Activated CD8-positive, alpha-beta T cell treated with anti-CD3 and anti-CD28 coated beads for 36 hours (primary cell): ENCODE measurements at regions not wholly inside any gene's neighbourhood (a gene's known extent, or its start where the extent isn't known, plus 50 kb on each side); places are given as distances from the start of the nearest gene placed in this dataset.

Source experiments
- ATAC-seq: fragments of 200-7000 bp; cut with Tn5 transposase; one replicate; pipeline ENCODE4 v1.10.0; 2021; ENCODE audit warnings: mild to moderate bottlenecking, moderate library complexity
- CTCF ChIA-PET: fragments of 350-600 bp; sonication (Branson Sonifier 250); formaldehyde crosslinking; loops from one replicate; lab custom pipeline; 2021; ENCODE audit warnings: antibody characterized with exemption; lab: Charles Lee
- POLR2A ChIA-PET: fragments of 350-600 bp; sonication (Branson Sonifier 250); formaldehyde crosslinking; loops from one replicate; lab custom pipeline; 2021; ENCODE audit warnings: antibody characterized with exemption; lab: Charles Lee
- DNase-seq: peaks from one replicate; pipeline ENCODE4 v3.0.0-alpha.2; 2020
- H3K27ac Mint-ChIP-seq: one replicate; pipeline ENCODE4 v1.8.0; 2021; ENCODE audit warnings: mild to moderate bottlenecking, mixed read lengths
- H3K27me3 Mint-ChIP-seq: one replicate; pipeline ENCODE4 v1.8.0; 2021; ENCODE audit warnings: mixed read lengths
- H3K36me3 Mint-ChIP-seq: one replicate; pipeline ENCODE4 v1.8.0; 2021; ENCODE audit warnings: low read depth, mixed read lengths
- H3K4me1 Mint-ChIP-seq: one replicate; pipeline ENCODE4 v1.8.0; 2021; ENCODE audit warnings: low read depth, mixed read lengths
- H3K4me3 Mint-ChIP-seq: one replicate; pipeline ENCODE4 v1.8.0; 2021; ENCODE audit warnings: mild to moderate bottlenecking, moderate library complexity, mixed read lengths
- H3K9me3 Mint-ChIP-seq: one replicate; pipeline ENCODE4 v1.8.0; 2021; ENCODE audit warnings: mixed read lengths
- CTCF ChIP-seq: fragments of 200-600 bp; IDR thresholded peaks from one replicate; pipeline ENCODE4 v1.8.0; 2022; ENCODE audit warnings: antibody characterized with exemption, mild to moderate bottlenecking
- intact Hi-C: fragments of 100-400 bp; cut with micrococcal nuclease; formaldehyde crosslinking; loops from one replicate; pipeline ENCODE4 v1.10.0; 2022

DNA sequence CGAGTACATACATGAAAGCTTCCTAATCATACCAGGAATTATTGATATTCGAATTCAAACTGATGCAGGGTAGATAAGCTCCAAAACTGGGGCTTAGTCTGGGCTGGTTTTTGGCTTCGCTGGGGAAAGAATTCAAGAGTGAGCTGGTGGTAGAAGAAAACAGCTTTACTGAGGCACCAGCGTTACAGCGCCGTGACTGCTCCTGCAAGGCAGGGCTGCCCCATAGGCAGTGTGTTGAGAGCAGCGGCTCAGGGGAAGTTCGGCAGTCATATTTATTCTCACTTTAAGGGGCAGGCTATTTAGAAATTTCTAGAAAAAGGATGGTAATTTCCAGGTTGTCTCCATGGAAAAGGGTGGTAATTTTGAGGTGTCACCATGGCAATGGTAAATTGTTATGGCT lies 292.6 kb upstream of the TCF4 start:
- H3K4me3 Mint-ChIP-seq: no peak overlapping the region

GRCh38 chr18:55879331-55879730 lies 291.3 kb upstream of the TCF4 start:
- peaks cover 2% of the 10 kb centered on the region for H3K4me1 Mint-ChIP-seq
- POLR2A ChIA-PET: no interaction called here
- ATAC-seq (no peak), DNase-seq (no peak)
- intact Hi-C loops: no loop called here
- H3K27ac Mint-ChIP-seq: no peak overlapping the region
- no peak overlapping the region for H3K4me3 Mint-ChIP-seq
- H3K36me3 Mint-ChIP-seq: no peaks in the 10 kb centered on the region
- H3K9me3 Mint-ChIP-seq: no peaks in the 10 kb centered on the region
- no peak for TF ChIP-seq CTCF
- CTCF ChIA-PET: no interaction called here
- H3K27me3 Mint-ChIP-seq: no peaks in the 10 kb centered on the region

More for the DNA sequence above, 292.6 kb upstream of the TCF4 start:
- Mint-ChIP-seq H3K27ac (no peak overlapping the region), H3K36me3 (no peaks in the 10 kb centered on the region), H3K27me3 (no peaks in the 10 kb centered on the region), H3K9me3 (no peaks in the 10 kb centered on the region), H3K4me1 (peaks cover 2% of the 10 kb centered on the region)
- TF ChIP-seq CTCF: no peak
- intact Hi-C loops: no loop called here
- no peak for DNase-seq
- CTCF ChIA-PET: no interaction called here
- ATAC-seq: no peak
- POLR2A ChIA-PET: no interaction called here

GRCh38 chr18:55878224-55878623 lies 290.2 kb upstream of the TCF4 start:
- no peaks in the 10 kb centered on the region for H3K9me3 Mint-ChIP-seq
- ChIA-PET CTCF (no interaction called here), POLR2A (no interaction called here)
- H3K4me1 Mint-ChIP-seq: peaks cover 2% of the 10 kb centered on the region
- DNase-seq (peak; percentile 8), ATAC-seq (peak; percentile 60)
- H3K27ac Mint-ChIP-seq: no peak overlapping the region
- intact Hi-C loops: no loop called here
- no peaks in the 10 kb centered on the region for H3K36me3 Mint-ChIP-seq
- TF ChIP-seq CTCF: no peak
- H3K27me3 Mint-ChIP-seq: no peaks in the 10 kb centered on the region
- H3K4me3 Mint-ChIP-seq: no peak overlapping the region

DNA sequence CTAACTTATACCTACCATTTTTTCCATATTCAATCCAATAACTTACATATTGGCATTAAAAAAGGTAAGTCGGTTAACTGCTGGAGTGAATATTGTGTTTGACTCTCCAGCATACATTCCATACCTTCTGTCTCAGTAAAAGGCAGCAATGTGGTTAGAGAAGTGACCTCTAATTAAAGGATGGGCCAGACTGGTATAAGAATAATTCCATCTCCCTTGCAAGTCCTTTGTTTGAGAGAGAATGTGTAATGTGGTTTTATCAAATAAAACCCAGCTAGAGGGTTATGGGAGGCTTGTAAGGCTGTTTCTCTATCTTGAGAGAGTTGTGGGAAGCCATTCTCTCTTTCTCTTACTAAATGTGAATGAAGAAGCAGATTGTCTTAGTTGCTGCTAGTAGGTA lies 289.3 kb upstream of the TCF4 start:
- Mint-ChIP-seq H3K36me3 (no peaks in the 10 kb centered on the region), H3K27ac (no peak overlapping the region), H3K9me3 (no peaks in the 10 kb centered on the region), H3K4me1 (peaks cover 2% of the 10 kb centered on the region), H3K4me3 (no peak overlapping the region), H3K27me3 (no peaks in the 10 kb centered on the region)
- ChIA-PET POLR2A (no interaction called here), CTCF (no interaction called here)
- no peak for ATAC-seq
- TF ChIP-seq CTCF: no peak
- intact Hi-C loops: no loop called here
- no peak for DNase-seq

DNA sequence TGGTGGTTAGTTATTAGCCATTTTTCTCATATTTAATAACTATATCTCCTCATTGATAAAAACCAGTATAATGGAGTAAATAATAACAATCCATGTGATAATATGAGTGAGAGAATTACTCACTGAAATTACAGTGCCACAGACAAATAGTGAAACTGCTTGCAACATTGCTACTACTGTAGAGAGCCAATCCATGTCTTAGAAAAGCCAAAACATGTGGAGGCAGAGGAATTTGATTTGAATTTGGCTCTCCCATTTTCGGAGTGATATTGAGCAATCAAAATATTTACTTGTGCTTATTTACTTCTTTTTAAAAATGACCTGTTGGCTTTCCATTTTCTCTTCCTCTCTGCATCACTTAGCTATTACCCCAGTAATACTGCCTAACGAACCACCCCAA lies 288.3 kb upstream of the TCF4 start:
- Mint-ChIP-seq H3K36me3 (no peaks in the 10 kb centered on the region), H3K27me3 (no peaks in the 10 kb centered on the region), H3K27ac (no peak overlapping the region), H3K9me3 (no peaks in the 10 kb centered on the region), H3K4me1 (peaks cover 2% of the 10 kb centered on the region), H3K4me3 (no peak overlapping the region)
- intact Hi-C loops: no loop called here
- POLR2A ChIA-PET: interaction anchor here (0.9 kb wide), 1 partner anchor 13 kb away, joined by 3 read pairs; no protein-coding TSS in a partner anchor
- no peak for TF ChIP-seq CTCF
- DNase-seq (no peak), ATAC-seq (no peak)
- CTCF ChIA-PET: no interaction called here
